ENCODE measurements at regions not wholly inside any gene's neighbourhood (a gene's known extent, or its start where the extent isn't known, plus 50 kb on each side); places are given as distances from the start of the nearest gene placed in this dataset.

GRCh38 chr2:136212426-136213378, 94.8 kb upstream of the CXCR4 start:
- no TSS peak for BruUV-seq (replicated peaks)
- ATAC-seq (no peak), DNase-seq (ENCODE audit: extremely low read depth in 1 of 4, low spot score in 3 of 4) (no peak), FAIRE-seq (no peak)
- no peaks in the 10 kb centered on the region for H3K27me3 ChIP-seq (ENCODE audit: control insufficient read depth in 2 of 2, insufficient read depth in 2 of 2, low read length in 2 of 2)
- in situ Hi-C loops (cut with MboI): no loop called here
- H3K36me3 ChIP-seq (ENCODE audit: control insufficient read depth, insufficient read depth, low read length): no peaks in the 10 kb centered on the region
- H3K4me1 ChIP-seq (replicated peaks in 1 of 2; ENCODE audit: control insufficient read depth in 2 of 2, insufficient read depth in 2 of 2, low read length in 2 of 2): no peaks in the 10 kb centered on the region
- no peaks in the 10 kb centered on the region for H4K20me1 ChIP-seq (replicated peaks; ENCODE audit: control insufficient read depth, insufficient read depth, low read length)
- H3K4me3 ChIP-seq: no peak overlapping the region
- intact Hi-C loops (cut with micrococcal nuclease): no loop called here
- H2AFZ ChIP-seq (ENCODE audit: low read depth, low read length): no peak overlapping the region
- H3K9ac ChIP-seq (ENCODE audit: insufficient read depth in 1 of 2, low read depth in 2 of 2, low read length in 2 of 2): no peak overlapping the region
- 0% methylated on average over 5 of the region's 5 CpGs for WGBS (ENCODE audit: insufficient coverage, low coverage, missing lambda C conversion rate)
- no peaks in the 10 kb centered on the region; the same call in 1 of the 2 replicates for H3K9me3 ChIP-seq (replicated peaks; ENCODE audit: control insufficient read depth, insufficient read depth, low read depth, low read length)
- TF ChIP-seq ZNF263 (CRISPR knock-in tag; IDR thresholded peaks at IDR 0.05; ENCODE audit: borderline replicate concordance) (no peak), FOXK1 (CRISPR knock-in tag; IDR thresholded peaks at IDR 0.05; ENCODE audit: borderline replicate concordance) (no peak), ZNF395 (CRISPR knock-in tag; IDR thresholded peaks at IDR 0.05) (no peak), ETV1 (tag; conservative IDR thresholded peaks at IDR 0.05; ENCODE audit: low read depth) (no peak), HMG20A (CRISPR knock-in tag; conservative IDR thresholded peaks at IDR 0.05) (no peak)
- no peaks in the 10 kb centered on the region for H3K79me2 ChIP-seq (ENCODE audit: control insufficient read depth, insufficient read depth, low read length)
- H3K27ac ChIP-seq (ENCODE audit: extremely low read depth, low read depth, low read length): no peak overlapping the region
- POLR2A ChIA-PET: interaction anchor here (0.6 kb wide), 2 partner anchors 9 to 1065 kb away, joined by 3 read pairs; no protein-coding TSS in a partner anchor
- no peak overlapping the region for H3K4me2 ChIP-seq (ENCODE audit: insufficient read depth, low read length)
- no peaks in the 10 kb centered on the region for H3K9me1 ChIP-seq (ENCODE audit: control insufficient read depth, insufficient read depth, low read length)
- CTCF ChIA-PET (ENCODE audit: low intra/inter-chr PET ratio): no interaction called here
